Nephron (organoid): ENCODE measurements at regions not wholly inside any gene's neighbourhood (a gene's known extent, or its start where the extent isn't known, plus 50 kb on each side); places are given as distances from the start of the nearest gene placed in this dataset.
"Not testable (repeated sequence)": the region's sequence is repeated elsewhere in the genome, so short reads cannot be mapped to it uniquely, and the experiment has no call there.

Source experiments
- H3K27ac Mint-ChIP-seq, 3 experiments: 2 replicates each; pipeline ENCODE4 v1.8.0; 2020; ENCODE audit warnings: mixed read lengths in 3 of 3, mild to moderate bottlenecking in 2 of 3, moderate library complexity in 1 of 3
- H3K27me3 Mint-ChIP-seq: 2 replicates; pipeline ENCODE4 v1.8.0; 2021; ENCODE audit warnings: low read depth, mild to moderate bottlenecking, moderate library complexity, mixed read lengths
- H3K36me3 Mint-ChIP-seq: 2 replicates; pipeline ENCODE4 v1.8.0; 2020; ENCODE audit warnings: low read depth, mixed read lengths
- H3K4me1 Mint-ChIP-seq: 2 replicates; pipeline ENCODE4 v1.8.0; 2020; ENCODE audit warnings: mixed read lengths
- H3K4me3 Mint-ChIP-seq, 3 experiments: 2 replicates each; pipeline ENCODE4 v1.8.0; 2020; ENCODE audit warnings: mild to moderate bottlenecking in 3 of 3, mixed read lengths in 3 of 3, moderate library complexity in 2 of 3
- H3K9me3 Mint-ChIP-seq: 2 replicates; pipeline ENCODE4 v1.8.0; 2020; ENCODE audit warnings: mixed read lengths
- TF ChIP-seq, protein P1 (sequence below), 3 experiments: fragments of 200-600 bp; sonication (generic); IDR thresholded peaks; one replicate each; pipeline ENCODE4 v1.5.0; 2021; ENCODE audit warnings: antibody characterized with exemption in 3 of 3; ENCODE audit not compliant: unreplicated experiment in 3 of 3

DNA sequence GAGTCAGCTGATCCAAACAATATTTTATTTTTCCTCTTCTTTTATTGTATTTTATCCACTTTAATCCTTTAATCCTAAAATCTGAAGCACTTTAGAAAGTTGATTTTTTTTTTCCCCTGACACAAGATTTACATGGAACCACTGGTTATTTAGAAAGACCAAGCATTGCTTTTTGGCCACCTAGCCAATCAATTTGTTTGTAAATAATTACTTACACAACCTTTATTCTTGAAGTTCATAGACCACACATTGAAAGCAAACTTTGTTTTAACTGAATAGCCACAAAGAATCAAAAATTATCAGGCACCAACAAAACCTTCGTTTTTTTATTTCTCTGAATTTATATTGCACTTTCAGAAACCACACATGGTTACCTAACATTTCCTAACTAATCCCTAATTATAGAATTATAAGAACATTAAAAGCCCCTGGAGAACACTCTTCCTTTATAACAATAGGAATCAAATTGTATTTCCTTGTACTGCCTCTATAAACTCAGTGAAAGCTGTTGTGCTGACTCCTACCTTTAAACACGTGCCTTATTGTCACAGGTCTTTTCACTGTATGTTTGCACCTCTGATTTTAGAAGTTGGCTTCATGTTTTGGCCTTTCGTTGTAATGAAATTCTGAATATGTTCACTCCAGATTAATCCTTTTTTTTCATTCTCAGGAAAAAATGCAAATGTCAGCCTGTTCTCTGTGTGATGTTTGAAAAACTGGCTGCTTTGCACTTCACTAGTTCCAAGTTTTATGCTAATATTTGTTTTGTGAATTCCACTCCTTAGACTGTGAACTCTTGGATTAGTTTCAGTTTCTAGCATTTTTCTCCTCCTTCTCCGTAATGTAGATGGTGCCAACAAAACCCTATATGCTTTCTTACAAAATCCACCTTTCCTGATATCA is 1511.9 kb downstream of the REEP3 start:
- Mint-ChIP-seq H3K27ac (peak overlapping the region; percentile 27 to 92 (median 69)), H3K9me3 (peaks cover 4% of the 10 kb centered on the region), H3K27me3 (no peaks in the 10 kb centered on the region), H3K4me3 (no peak overlapping the region), H3K36me3 (no peaks in the 10 kb centered on the region), H3K4me1 (peaks cover 10% of the 10 kb centered on the region)
- TF ChIP-seq, protein P1, sequence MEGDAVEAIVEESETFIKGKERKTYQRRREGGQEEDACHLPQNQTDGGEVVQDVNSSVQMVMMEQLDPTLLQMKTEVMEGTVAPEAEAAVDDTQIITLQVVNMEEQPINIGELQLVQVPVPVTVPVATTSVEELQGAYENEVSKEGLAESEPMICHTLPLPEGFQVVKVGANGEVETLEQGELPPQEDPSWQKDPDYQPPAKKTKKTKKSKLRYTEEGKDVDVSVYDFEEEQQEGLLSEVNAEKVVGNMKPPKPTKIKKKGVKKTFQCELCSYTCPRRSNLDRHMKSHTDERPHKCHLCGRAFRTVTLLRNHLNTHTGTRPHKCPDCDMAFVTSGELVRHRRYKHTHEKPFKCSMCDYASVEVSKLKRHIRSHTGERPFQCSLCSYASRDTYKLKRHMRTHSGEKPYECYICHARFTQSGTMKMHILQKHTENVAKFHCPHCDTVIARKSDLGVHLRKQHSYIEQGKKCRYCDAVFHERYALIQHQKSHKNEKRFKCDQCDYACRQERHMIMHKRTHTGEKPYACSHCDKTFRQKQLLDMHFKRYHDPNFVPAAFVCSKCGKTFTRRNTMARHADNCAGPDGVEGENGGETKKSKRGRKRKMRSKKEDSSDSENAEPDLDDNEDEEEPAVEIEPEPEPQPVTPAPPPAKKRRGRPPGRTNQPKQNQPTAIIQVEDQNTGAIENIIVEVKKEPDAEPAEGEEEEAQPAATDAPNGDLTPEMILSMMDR (IDR thresholded peaks at IDR 0.05; ENCODE audit: unreplicated experiment in 3 of 3): no peak

DNA sequence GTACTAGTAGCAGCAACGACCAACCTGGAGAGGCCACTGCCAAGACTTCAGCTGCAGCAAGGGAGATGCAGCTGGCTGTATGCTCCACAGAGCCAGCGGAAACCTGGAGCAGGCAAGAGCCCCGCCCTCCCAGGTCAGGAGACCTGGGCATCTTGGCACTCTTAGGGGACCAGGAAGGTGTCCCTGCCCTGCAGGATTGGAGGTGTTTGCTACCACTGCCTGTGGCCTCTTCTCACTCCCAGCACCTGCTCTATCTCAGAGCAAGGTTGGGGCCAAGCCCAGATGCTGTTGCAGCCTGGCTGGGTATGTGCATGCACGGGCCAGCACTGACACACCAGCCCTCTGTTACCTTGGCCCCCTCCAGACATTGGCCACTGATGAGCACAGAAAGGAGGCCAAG is 1512.8 kb downstream of the REEP3 start:
- Mint-ChIP-seq H3K27ac (peak overlapping the region; percentile 27 to 92 (median 36)), H3K36me3 (no peaks in the 10 kb centered on the region), H3K4me1 (peaks cover 10% of the 10 kb centered on the region), H3K4me3 (no peak overlapping the region), H3K27me3 (no peaks in the 10 kb centered on the region), H3K9me3 (peaks cover 4% of the 10 kb centered on the region)
- TF ChIP-seq, protein P1 (IDR thresholded peaks at IDR 0.05; ENCODE audit: unreplicated experiment in 3 of 3): no peak

DNA sequence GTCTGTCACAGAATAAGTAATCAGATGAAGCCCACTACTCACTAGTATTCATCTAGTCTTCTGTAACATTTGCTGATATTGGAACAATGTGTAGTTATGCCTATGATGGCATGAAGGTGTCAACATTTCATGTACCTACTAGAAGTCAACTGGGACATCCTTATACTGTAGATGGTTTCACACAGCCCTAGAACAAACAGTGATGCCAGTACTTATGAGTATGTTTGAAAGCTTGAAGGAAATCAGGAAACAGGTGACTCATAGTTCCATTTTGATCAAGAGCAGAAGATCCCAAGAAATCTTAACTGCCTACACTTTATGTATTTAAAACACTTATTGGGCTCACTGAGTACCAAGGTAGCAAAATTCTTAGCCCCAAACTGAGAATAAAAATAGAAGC is 1519.6 kb downstream of the REEP3 start:
- Mint-ChIP-seq H3K9me3 (no peaks in the 10 kb centered on the region), H3K4me3 (no peak overlapping the region), H3K27me3 (no peaks in the 10 kb centered on the region), H3K36me3 (no peaks in the 10 kb centered on the region), H3K4me1 (no peaks in the 10 kb centered on the region), H3K27ac (no peak overlapping the region)
- TF ChIP-seq, protein P1 (IDR thresholded peaks at IDR 0.05; ENCODE audit: unreplicated experiment in 3 of 3): no peak

DNA sequence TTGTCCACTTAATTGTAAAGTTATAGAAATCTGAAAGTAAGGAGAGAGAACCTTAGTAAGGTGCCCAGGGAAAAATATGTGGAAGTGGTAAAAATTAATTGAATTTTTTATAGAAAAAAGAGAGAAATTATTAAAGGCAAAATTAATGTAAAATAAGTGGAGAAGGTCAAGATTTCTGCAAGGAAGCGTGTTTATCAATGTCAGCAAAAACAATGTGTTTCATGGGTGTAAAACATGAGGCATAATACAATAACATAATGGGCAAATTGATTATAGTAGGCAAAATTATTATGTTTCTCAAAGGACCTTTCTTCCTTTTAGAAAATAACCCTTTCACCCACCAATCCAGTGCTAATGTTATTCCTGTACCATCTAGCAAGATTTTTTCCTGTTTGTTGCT is 1520.1 kb downstream of the REEP3 start:
- H3K36me3 Mint-ChIP-seq: no peaks in the 10 kb centered on the region
- no peaks in the 10 kb centered on the region for H3K27me3 Mint-ChIP-seq
- H3K4me1 Mint-ChIP-seq: no peaks in the 10 kb centered on the region
- H3K9me3 Mint-ChIP-seq: no peaks in the 10 kb centered on the region
- no peak overlapping the region for H3K27ac Mint-ChIP-seq
- TF ChIP-seq, protein P1 (IDR thresholded peaks at IDR 0.05; ENCODE audit: unreplicated experiment in 3 of 3): no peak
- no peak overlapping the region for H3K4me3 Mint-ChIP-seq

DNA sequence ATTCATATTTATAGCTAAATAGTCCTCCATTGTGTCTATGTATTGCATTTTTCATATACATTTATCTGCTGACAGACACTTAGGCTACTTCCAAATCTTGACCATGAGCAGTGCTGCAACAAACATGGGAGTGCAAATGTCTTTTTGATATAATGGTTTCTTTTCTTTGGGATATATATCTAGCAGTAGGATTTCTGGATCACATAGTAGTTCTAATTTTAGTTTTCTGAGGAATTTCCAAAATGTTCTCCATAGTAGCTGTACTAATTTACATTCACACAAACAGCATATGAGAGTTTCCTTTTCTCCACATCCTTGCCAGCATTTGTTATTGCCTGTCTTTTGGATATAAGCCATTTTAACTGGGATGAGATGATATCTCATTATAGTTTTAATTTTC is 1521.3 kb downstream of the REEP3 start:
- H3K27me3 Mint-ChIP-seq: no peaks in the 10 kb centered on the region
- no peaks in the 10 kb centered on the region for H3K9me3 Mint-ChIP-seq
- no peaks in the 10 kb centered on the region for H3K36me3 Mint-ChIP-seq
- H3K4me1 Mint-ChIP-seq: no peaks in the 10 kb centered on the region
- TF ChIP-seq, protein P1 (IDR thresholded peaks at IDR 0.05; ENCODE audit: unreplicated experiment in 3 of 3): no peak
- H3K27ac Mint-ChIP-seq: no peak overlapping the region
- no peak overlapping the region for H3K4me3 Mint-ChIP-seq

DNA sequence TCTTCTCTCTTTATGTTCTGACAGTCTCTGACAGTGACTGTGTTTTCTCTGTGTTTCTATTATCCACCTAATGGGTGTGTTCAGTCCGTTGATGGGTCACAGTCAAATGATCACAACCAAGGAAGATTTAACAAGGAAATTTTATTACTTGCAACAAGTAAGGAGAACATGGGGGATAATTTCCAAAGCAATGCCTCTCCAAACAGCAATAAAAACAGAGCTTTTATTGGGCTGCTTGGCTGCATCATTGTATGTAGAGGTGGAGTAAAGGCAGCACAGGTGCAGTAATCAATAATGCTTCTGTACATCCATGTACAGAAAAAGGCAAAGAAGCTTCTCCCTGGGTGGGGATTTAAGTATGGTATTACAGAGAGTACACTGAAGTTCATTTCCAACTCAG is 1525.6 kb downstream of the REEP3 start:
- Mint-ChIP-seq H3K4me3 (no peak overlapping the region), H3K27me3 (no peaks in the 10 kb centered on the region), H3K4me1 (no peaks in the 10 kb centered on the region), H3K9me3 (peaks cover 3% of the 10 kb centered on the region), H3K36me3 (no peaks in the 10 kb centered on the region), H3K27ac (no peak overlapping the region)
- TF ChIP-seq, protein P1 (IDR thresholded peaks at IDR 0.05; ENCODE audit: unreplicated experiment in 3 of 3): no peak

DNA sequence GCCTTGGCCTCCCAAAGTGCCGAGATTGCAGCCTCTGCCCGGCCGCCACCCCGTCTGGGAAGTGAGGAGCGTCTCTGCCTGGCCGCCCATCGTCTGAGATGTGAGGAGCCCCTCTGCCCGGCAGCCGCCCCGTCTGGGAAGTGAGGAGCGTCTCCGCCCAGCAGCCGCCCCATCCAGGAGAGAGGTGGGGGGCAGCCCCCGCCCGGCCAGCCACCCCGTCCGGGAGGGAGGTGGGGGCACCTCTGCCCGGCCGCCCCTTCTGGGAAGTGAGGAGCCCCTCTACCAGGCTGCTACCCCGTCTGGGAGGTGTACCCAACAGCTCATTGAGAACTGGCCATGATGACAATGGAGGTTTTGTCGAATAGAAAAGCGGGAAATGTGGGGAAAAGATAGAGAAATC is 1530.9 kb downstream of the REEP3 start:
- not testable (repeated sequence) for H3K36me3 Mint-ChIP-seq, H3K4me1 Mint-ChIP-seq, H3K27ac Mint-ChIP-seq, H3K4me3 Mint-ChIP-seq, H3K27me3 Mint-ChIP-seq
- peaks cover 12% of the 10 kb centered on the region for H3K9me3 Mint-ChIP-seq

DNA sequence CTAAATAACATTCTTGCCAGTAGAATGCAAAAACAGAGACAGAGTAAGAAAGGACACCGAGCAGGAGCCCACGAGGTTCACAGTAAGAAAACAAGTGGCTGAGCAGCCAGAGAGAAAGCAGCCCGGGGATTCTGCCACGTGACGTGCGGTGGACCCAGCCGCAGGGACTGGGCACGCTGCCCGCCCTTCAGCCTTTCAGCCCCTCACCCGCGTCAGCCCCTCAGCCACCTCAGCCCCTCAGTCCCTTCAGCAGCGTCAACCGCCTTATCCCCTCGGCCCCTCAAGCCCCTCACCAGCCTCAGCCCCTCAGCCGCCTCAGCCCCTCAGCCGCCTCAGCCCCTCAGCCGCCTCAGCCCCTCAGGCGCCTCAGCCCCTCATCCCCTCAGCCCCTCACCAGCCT is 1532.2 kb downstream of the REEP3 start:
- peaks cover 12% of the 10 kb centered on the region for H3K9me3 Mint-ChIP-seq
- not testable (repeated sequence) for H3K36me3 Mint-ChIP-seq, H3K4me3 Mint-ChIP-seq, H3K4me1 Mint-ChIP-seq, H3K27me3 Mint-ChIP-seq, H3K27ac Mint-ChIP-seq
